ENCODE measurements at regions not wholly inside any gene's neighbourhood (a gene's known extent, or its start where the extent isn't known, plus 50 kb on each side); places are given as distances from the start of the nearest gene placed in this dataset.

- DNase-seq (ENCODE audit: low read depth in 2 of 2): no peak
Observed at GRCh38 chr3:72698154-72698917, 149.9 kb downstream of the SHQ1 start.

GRCh38 chr3:72697717-72698116, 150.5 kb downstream of the SHQ1 start:
- DNase-seq (ENCODE audit: low read depth in 2 of 2): no peak

- no peak for DNase-seq (ENCODE audit: low read depth in 2 of 2)
Observed at GRCh38 chr3:72696815-72697214, 151.4 kb downstream of the SHQ1 start.

GRCh38 chr3:72694398-72694797, 153.8 kb downstream of the SHQ1 start:
- no peak for DNase-seq (ENCODE audit: low read depth in 2 of 2)

GRCh38 chr3:72692990-72693389, 155.3 kb downstream of the SHQ1 start:
- DNase-seq (ENCODE audit: low read depth in 2 of 2): no peak

- DNase-seq (ENCODE audit: low read depth in 2 of 2): no peak
Observed at GRCh38 chr3:72690629-72691028, 157.6 kb downstream of the SHQ1 start.

GRCh38 chr3:72682936-72683452, 165.3 kb downstream of the SHQ1 start:
- DNase-seq (ENCODE audit: low read depth in 2 of 2): no peak

GRCh38 chr3:72681598-72681997, 166.6 kb downstream of the SHQ1 start:
- no peak for DNase-seq (ENCODE audit: low read depth in 2 of 2)

- no peak for DNase-seq (ENCODE audit: low read depth in 2 of 2)
Observed at GRCh38 chr3:72680766-72681165, 167.5 kb downstream of the SHQ1 start.

GRCh38 chr3:72679540-72680198, 168.6 kb downstream of the SHQ1 start:
- no peak for DNase-seq (ENCODE audit: low read depth in 2 of 2)

- DNase-seq (ENCODE audit: low read depth in 2 of 2): no peak
Observed at GRCh38 chr3:72678867-72679266, 169.4 kb downstream of the SHQ1 start.

GRCh38 chr3:72678380-72678779, 169.9 kb downstream of the SHQ1 start:
- no peak for DNase-seq (ENCODE audit: low read depth in 2 of 2)

GRCh38 chr3:72675243-72675642, 173.0 kb downstream of the SHQ1 start:
- DNase-seq (ENCODE audit: low read depth in 2 of 2): no peak

- DNase-seq (ENCODE audit: low read depth in 2 of 2): no peak
Observed at GRCh38 chr3:72673011-72673771, 175.1 kb downstream of the SHQ1 start.

- DNase-seq (ENCODE audit: low read depth in 2 of 2): no peak
Observed at GRCh38 chr3:72669224-72669623, 179.0 kb downstream of the SHQ1 start.

GRCh38 chr3:72666447-72666755, 181.8 kb downstream of the SHQ1 start:
- no peak for DNase-seq (ENCODE audit: low read depth in 2 of 2)

GRCh38 chr3:72665701-72666446, 182.4 kb downstream of the SHQ1 start:
- peak; percentile 6 to 37 for DNase-seq (ENCODE audit: low read depth in 2 of 2)

- DNase-seq (ENCODE audit: low read depth in 2 of 2): no peak
Observed at GRCh38 chr3:72665103-72665502, 183.1 kb downstream of the SHQ1 start.

GRCh38 chr3:72664184-72664975, 183.9 kb downstream of the SHQ1 start:
- no peak for DNase-seq (ENCODE audit: low read depth in 2 of 2)

- DNase-seq (ENCODE audit: low read depth in 2 of 2): no peak
Observed at GRCh38 chr3:72663429-72663828, 184.8 kb downstream of the SHQ1 start.

GRCh38 chr3:72661115-72661457, 187.2 kb downstream of the SHQ1 start:
- no peak for DNase-seq (ENCODE audit: low read depth in 2 of 2)

Data from stimulated activated CD8-positive, alpha-beta memory T cell treated with anti-CD3 and anti-CD28 coated beads, Interleukin-2, amount 100 ng/mL, for 1 hour (primary cell).